NOMO-1 treated with DMSO at 0.1 percent for 48 hours (cell line): ENCODE measurements at regions not wholly inside any gene's neighbourhood (a gene's known extent, or its start where the extent isn't known, plus 50 kb on each side); places are given as distances from the start of the nearest gene placed in this dataset.
"Not testable (repeated sequence)": the region's sequence is repeated elsewhere in the genome, so short reads cannot be mapped to it uniquely, and the experiment has no call there.

Source experiments
- DNase-seq: peaks from one replicate; lab custom pipeline; 2025; ENCODE audit not compliant: unreplicated experiment; lab: John Stamatoyannopoulos, UW

DNA sequence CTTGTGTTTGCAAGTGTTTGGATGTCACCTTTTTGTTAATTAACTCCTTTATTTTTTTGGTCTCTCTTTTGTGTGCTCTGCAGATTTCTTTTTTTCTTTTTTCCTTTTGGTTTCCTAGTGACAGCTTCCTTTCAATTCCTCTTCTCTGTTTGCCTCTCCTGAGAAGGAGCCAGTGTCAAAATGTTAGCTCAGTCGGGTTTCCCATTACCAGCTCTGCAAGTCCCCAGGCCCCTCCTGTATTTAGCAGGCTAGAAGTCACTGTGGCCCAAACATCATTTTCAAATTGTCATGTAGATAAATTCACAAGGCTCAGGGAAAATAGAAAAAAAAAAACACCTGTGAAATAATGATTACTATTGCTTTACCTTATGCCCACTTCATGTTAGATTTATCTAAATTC is 1621.6 kb downstream of the CDH8 start:
- no peak for DNase-seq

DNA sequence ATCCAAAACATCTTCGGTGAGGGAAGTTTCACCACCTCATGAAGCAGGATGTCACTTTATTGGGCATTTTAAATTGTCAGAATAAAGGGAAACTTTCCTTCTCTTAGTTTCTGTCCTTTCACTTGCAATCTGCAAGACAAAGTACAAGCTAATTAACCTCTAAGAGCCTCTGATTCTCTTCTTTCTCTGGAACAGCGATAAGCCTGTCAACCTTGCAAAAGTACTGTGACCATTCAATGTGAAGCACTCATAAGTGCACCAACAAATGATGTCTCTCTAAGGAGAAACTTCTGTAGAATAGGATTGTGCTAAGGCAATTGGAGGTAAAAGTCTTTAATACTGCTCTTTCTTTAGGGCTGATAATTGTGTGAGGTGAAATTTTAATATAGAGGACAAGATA is 1622.3 kb downstream of the CDH8 start:
- no peak for DNase-seq

DNA sequence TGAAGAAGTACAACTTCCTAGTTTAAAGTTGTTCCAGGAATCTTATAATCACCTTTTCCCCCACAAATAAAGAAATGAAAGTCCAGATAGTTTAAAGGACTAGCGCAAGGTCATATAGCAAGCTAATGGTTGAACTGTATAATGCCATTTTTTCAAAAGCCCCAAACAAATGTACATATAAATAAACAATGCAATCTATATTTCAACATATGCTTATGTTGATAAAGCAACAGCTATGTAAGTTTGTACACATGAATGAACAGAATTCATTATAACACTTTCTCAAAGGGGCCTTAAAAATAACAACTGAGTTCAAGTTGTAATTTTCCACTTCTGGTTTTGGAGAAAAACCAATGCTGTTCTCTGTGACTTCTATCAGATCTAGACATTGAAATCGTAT is 1628.6 kb downstream of the CDH8 start:
- DNase-seq, result no peak

- DNase-seq, result no peak
These were observed 1629.2 kb downstream of the CDH8 start for GRCh38 chr16:60407034-60407433.

DNA sequence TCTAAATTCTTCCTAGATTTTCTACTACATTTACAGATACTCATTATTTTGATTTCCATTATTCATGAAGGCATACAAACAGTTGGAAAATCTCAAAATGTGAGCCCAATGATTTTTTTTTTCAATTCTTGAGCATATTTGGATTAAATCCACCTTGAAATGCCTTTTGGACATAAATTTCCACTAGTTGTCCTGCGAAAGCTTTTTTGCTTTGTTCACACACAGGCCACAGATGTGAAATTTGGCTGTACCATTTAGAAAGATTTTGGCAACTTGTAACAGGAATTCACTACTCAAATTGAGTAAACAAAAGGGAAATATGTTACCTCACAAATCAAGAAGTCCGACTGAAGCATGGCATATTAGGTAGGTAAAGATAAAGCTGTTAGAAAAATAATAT is 1631.0 kb downstream of the CDH8 start:
- DNase-seq, result no peak

DNA sequence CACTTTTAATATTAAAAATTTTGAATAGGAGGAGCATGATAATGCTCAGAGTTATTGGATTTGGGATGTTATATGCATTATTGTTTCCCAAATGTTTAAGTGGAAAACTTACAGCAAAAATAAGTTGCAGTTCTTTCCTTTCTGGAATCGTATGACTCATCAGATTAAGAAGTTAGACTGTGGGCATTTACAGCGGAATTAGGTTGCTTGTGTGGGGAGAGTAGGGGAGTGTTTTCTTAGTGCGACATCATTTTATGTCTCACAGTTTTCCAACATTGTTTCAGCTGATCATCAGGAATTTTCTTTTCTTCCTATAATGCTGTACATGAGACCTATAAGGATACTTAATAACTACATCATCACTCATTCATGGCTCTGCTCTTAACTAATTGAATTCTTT is 1631.8 kb downstream of the CDH8 start:
- DNase-seq, result no peak

GRCh38 chr16:60402941-60403340 is 1633.3 kb downstream of the CDH8 start:
- DNase-seq, result not testable (repeated sequence)

- no peak for DNase-seq
These were observed 1643.9 kb downstream of the CDH8 start for GRCh38 chr16:60392380-60392779.

GRCh38 chr16:60371591-60371990 is 1637.5 kb upstream of the GOT2 start:
- no peak for DNase-seq

DNA sequence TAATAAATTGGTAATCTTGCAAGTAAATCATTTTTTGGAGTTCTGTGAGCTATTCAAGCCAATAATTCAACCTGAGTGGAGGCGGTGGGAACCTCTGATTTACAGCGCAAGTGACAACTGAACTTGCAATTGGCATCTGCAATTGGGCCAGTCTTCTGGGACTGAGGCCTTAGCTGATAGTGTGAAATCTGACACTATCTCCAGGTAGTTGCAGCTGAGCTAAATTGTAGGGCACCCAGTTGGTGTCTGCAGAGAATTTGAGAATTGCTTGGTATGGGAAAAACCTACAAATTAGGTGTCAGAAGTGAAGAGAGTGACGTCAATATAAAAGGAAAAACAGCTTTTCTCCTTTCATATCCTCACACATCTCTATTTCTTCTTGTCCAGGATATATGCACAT is 1633.6 kb upstream of the GOT2 start:
- DNase-seq, result no peak

- DNase-seq, result no peak
These were observed 1629.5 kb upstream of the GOT2 start for GRCh38 chr16:60363566-60363965.

- DNase-seq, result not testable (repeated sequence)
These were observed 1625.8 kb upstream of the GOT2 start for GRCh38 chr16:60359866-60360265.

GRCh38 chr16:60359412-60359811 is 1625.3 kb upstream of the GOT2 start:
- not testable (repeated sequence) for DNase-seq

GRCh38 chr16:60357876-60358522 is 1623.9 kb upstream of the GOT2 start:
- not testable (repeated sequence) for DNase-seq

GRCh38 chr16:60346256-60346655 is 1612.1 kb upstream of the GOT2 start:
- no peak for DNase-seq

DNA sequence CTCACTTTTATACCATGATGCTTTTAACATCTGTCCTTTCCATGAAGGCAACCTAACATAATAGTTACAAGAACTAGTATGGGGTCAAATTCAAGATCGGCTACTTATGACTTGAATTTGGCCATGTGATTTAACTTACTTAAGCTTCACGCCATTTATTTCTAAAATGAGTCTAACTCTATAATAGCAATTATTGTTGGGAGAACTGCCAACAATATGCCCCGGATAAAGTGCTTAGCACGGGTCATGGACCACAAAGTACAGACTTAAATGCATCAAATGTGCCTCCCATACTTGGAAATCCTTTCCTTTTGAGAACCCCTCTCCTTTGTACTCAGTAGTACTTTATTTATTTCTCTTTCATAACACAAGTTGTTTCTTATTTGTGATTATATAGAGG is 1603.6 kb upstream of the GOT2 start:
- no peak for DNase-seq

DNA sequence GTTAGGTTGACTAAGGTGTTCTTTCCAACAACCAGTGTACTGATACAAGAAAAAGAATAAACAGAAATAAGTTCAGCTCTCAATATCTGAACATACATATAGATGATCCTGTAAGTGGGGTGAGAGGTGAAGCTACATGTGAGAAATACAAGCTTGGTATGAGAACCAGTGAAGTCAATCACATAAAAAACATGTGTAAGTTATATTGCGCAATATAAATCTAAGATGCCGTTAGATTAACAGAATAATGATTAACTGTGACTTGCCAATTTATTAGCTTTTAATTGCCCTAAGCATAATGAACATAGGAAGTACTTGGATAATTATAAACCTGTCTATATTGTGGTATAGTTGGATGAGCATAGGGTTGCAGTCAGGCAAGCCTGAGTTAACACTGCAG is 1597.1 kb upstream of the GOT2 start:
- DNase-seq, result no peak

DNA sequence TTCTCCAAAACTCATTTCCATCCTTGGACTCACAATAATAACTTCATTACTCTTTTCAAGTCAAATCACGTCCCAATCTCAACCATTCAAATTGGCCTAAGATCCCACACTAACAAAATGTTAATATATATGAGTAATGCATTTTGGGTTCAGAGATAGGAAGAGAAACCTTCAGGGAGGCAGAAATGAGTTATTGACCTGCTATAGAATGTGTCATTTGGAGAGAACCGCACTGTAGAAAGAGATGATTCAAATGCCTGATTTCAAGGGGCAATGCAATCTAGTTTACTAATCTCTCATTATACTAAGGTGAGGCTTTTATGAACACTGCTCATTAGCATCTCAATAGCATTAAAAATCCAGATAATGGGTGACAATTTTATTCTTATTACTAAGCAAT is 1595.0 kb upstream of the GOT2 start:
- no peak for DNase-seq

DNA sequence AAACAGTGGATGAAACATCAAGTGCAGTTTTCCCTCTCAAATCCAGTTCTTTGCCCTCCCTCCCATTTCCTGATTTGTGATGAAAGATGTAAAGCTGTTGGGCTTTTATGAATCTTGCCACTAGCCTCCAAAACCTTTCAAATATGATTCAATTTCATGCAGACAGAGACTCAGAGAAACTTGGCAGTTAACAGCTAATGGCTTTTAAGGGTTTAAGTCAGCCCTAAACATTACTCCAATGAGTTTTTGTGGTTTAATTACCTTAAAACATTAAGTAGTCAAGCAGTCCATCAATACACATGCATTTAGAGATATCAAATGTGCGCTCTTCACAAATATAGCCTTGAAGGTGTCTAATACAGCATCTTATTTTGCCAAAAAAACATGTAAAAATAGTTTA is 1594.0 kb upstream of the GOT2 start:
- no peak for DNase-seq

DNA sequence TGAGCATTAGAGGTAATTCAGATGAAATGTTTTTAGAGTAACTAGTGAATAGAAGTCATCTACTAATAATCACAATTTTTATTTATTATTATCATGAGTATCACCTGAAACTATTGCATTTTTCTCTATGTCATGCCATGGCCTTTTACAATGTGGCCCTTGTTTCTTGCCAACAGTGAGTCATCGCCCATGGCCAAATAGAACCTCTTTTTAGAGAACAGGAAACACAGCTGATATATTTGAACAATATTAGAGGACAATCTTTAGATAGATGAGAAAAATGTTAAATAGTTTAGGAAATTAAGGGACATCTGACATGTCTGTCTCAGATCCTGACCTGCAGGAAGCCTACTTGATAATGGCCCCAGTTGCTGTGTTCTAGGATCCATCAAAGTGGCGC is 1584.4 kb upstream of the GOT2 start:
- DNase-seq, result no peak

DNA sequence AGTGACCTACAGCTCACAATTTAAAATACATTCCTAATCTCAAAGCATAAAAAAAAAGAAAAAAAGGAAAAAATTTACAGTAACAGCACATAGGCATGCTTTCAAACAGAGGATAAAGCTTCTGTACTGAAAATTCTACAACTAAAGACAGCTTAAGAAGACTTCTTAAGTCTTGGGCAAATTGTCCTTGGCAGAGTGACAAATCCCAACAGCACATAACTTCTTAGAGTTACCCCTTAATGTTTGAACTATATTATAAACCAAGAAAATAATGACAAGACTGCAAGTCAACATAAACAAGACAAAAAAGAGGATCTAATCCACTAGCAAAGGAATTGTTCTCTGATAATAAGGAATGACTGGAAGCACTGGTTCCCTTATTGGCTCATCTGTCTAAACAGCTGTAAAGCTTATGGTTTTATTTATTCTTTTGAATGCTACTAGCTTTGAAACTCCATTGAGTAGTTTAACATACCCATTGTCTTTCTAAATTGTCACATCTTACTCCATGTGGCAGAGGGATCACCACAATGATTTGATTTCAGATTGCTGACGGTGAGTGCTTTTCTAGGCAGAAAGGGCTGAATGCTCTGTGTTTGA is 1576.8 kb upstream of the GOT2 start:
- DNase-seq, result no peak

DNA sequence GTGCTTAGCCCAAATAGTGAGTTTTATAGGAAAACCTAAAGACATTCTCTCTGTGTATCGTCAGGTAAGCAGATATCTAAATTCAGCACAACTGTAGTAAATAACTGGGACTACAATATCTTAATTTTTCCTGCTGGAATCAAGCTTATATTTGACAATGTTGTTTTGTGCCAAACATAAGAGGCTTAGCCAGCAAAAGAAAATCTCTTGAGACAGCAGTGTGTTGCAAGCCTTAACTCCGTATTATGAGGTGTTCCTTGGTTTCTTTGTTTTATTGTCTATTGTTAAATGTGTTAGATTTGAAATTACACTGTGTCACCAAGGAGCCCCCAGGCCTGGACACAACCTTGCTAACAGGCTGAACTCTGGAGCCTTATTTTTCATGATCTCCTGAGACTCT is 1570.6 kb upstream of the GOT2 start:
- no peak for DNase-seq

- DNase-seq, result no peak
These were observed 1570.0 kb upstream of the GOT2 start for GRCh38 chr16:60304066-60304465.
